ES-I3 (cell line): ENCODE measurements at regions not wholly inside any gene's neighbourhood (a gene's known extent, or its start where the extent isn't known, plus 50 kb on each side); places are given as distances from the start of the nearest gene placed in this dataset.

Source experiments
- H3K36me3 ChIP-seq: 2 replicates; pipeline ENCODE4 v1.6.1; 2013; ENCODE audit warnings: mild to moderate bottlenecking, low read length, control low read depth, moderate library complexity; ENCODE audit not compliant: insufficient read depth
- H3K4me1 ChIP-seq: 2 replicates; pipeline ENCODE4 v1.6.1; 2013; ENCODE audit warnings: mild to moderate bottlenecking, control low read depth, low read length; ENCODE audit not compliant: insufficient read depth
- H3K9ac ChIP-seq: 2 replicates; pipeline ENCODE4 v1.6.1; 2013; ENCODE audit warnings: low read depth, mild to moderate bottlenecking, low read length, moderate library complexity
- H3K9me3 ChIP-seq: 2 replicates; pipeline ENCODE4 v1.6.1; 2013; ENCODE audit warnings: mild to moderate bottlenecking, low read length, moderate library complexity; ENCODE audit not compliant: control insufficient read depth, insufficient read depth

DNA sequence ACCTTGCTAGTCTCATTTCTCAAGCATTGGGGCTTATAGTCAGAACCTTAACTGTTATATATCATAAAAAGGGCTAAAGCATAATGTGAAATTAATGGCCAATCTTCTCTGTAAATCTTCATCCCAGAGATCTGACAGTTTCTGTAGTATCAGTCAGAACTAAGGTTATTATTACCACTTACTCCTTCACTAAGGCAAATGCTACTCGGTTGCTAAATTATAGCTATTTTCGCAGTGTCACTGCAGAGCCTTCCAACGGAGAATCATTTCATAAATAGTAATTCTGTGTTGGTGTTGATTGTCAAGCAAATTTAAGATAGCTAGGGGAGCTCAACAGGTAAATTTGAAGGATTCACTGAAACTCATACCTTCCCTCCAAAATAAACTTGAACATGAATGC is 258.0 kb downstream of the METTL4 start:
- Histone ChIP-seq H3K4me1 (no peaks in the 10 kb centered on the region; the same call in 1 of the 2 replicates), H3K36me3 (no peaks in the 10 kb centered on the region), H3K9ac (no peak overlapping the region), H3K9me3 (no peaks in the 10 kb centered on the region)

DNA sequence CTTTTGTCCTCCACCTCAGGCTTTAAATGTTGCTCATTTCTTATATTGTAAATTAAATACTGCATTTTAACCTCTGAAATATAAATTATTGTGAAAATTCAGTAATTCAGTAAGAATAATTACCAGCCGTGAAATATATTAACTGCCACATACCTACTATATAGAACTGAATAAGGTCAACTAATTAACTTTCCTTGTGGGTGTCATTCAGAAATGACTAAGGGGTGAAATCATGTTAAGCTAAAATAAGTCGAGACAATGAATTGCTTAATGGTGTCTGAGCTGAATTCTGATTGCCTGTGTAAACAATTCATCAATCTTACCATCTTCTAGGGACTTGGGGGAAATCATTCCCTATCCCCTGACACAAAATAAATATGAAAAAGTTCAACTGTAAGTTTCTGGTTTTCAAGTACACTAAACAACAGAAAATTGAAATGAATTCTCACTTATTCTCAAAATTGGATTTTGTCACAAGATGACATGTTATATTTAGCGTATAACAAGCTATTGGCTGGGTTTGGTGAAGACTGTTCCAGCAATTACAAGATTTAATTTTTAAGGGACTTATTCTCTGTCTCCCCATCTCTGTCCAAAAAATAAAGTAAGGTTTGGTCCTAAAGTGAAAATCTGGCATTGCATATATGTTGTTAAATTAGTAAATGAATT is 255.1 kb downstream of the METTL4 start:
- H3K9ac ChIP-seq: no peak overlapping the region
- no peaks in the 10 kb centered on the region for H3K36me3 ChIP-seq
- no peaks in the 10 kb centered on the region for H3K9me3 ChIP-seq
- no peaks in the 10 kb centered on the region for H3K4me1 ChIP-seq

DNA sequence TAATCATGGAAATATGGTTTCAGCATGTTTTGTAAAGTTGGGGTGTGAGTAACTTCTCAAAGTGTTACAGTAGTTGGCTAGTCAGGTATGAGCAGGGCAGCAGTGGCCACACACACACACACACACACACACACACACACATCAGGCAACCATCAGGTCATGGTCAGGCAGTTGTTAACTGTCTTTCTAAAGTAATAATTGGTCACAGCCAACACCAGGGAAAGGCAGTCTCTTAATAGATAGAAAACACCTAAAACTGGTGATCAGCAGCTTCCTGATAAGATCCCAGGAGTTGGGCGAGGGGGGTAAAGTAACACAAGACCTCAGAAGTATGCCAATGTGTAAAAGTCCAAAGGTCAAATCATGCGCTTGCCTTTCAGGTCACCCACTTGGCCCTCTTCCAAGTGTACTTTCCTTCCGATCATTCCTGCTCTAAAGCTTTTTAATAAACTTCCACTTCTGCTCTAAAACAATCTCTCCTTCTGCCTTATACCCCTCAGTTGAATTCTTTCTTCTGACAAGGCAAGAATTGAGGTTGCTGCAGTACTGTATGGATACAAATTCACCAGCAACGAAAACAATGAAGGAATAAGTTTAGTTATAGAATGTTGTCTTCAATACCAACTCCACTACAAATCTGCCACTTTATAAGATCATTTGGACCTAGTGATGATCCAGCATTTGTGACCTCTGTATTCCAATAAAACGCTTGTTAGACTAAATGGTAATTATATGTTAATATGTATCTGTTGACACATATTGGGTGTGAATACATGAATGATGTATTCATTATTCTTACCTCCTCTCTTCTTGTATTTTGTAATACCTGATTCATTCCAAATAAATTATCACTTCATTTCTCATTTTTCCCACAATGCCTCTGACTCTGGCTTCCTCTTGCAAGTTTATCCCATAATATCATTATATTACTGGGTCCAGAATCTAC is 254.3 kb downstream of the METTL4 start:
- no peaks in the 10 kb centered on the region for H3K9me3 ChIP-seq
- H3K36me3 ChIP-seq: no peaks in the 10 kb centered on the region
- H3K9ac ChIP-seq: no peak overlapping the region
- H3K4me1 ChIP-seq: no peaks in the 10 kb centered on the region

DNA sequence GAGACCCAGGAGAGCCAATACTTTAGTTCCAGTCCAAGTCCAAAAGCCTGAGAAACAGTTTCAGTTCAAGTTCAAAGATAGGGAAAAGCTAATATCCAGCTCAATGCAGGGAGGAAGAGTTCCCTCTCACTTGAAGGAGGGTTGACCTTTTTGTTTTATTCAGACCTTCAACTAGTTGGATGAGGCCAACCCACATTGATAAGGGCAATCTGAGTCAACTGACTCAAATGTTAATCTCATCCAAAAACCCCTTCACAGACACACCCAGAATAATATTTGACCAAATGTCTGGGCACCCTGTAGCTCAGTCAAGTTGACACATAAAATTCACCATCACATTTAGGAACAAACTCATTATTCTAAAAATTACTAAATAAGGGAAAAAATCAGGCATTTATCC is 246.8 kb downstream of the METTL4 start:
- Histone ChIP-seq H3K9me3 (peaks cover 3% of the 10 kb centered on the region; the same call in 1 of the 2 replicates), H3K9ac (no peak overlapping the region), H3K36me3 (no peaks in the 10 kb centered on the region), H3K4me1 (peaks cover 6% of the 10 kb centered on the region; the same call in 1 of the 2 replicates)

DNA sequence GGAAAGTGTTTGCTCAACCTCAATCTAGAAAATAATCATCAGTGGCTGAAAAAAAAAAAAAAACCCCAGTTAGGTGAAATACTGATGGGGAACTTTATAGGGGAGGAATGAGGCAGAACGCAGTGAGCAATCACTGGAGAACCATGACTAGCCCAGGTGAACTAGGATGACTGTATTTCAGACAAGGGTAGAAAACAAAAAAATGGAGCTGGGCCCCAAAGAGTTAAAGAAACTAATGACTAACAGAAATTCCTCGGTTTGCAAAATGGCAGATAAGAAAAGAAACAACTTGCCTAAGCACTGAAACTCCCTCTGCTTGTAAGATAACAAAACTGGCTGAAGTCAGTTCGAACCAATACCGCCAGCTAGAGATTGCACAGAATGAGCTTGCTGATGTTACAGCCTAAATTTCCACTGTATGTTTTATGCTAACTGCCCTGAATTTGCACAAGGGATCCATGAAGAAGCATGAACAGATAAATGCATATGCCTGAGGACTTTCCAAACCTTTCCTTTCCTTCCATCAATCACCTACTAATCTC is 245.9 kb downstream of the METTL4 start:
- Histone ChIP-seq H3K36me3 (no peaks in the 10 kb centered on the region), H3K4me1 (peaks cover 6% of the 10 kb centered on the region; the same call in 1 of the 2 replicates), H3K9me3 (peaks cover 3% of the 10 kb centered on the region; the same call in 1 of the 2 replicates), H3K9ac (no peak overlapping the region)

DNA sequence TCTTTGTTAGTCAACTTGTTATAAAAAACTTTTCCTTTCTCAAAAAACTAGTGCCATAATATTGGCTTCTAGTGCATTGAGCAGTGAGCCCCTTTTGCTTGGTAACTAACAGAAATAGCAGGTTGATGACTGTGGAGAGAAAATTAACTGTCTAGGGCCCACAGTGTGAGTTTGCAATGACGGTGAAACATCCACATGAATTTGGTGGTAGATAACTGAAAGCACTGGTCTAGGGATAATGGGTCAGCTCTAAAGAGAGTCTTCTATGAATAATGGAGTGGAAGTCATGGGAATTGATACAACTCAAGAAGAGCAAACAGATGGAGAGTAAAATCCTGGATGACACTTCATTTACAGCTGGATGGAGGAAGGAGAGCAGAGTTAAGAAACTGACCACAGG is 245.4 kb downstream of the METTL4 start:
- Histone ChIP-seq H3K9ac (no peak overlapping the region), H3K9me3 (peaks cover 3% of the 10 kb centered on the region; the same call in 1 of the 2 replicates), H3K36me3 (no peaks in the 10 kb centered on the region), H3K4me1 (peaks cover 6% of the 10 kb centered on the region; the same call in 1 of the 2 replicates)

DNA sequence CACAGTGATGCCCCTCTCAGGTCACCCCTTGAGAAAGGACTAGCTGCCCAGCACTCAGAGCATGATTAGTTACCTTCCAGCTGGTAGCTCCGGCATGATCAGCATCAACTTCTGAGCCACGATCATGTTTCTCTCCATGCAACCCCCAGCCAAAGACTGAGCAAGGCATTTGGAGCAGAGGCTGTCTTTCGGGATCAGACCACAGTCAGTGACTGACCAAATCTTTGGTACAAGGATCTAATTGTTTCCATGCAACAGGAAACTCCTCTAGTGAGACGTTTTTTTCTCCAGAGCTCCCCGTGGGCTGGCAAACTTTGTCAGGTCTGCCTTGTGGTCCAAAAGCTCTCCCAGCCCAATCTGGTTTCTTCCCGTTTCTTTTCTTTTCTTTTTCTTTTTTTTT is 244.3 kb downstream of the METTL4 start:
- no peak overlapping the region for H3K9ac ChIP-seq
- peaks cover 3% of the 10 kb centered on the region; the same call in 1 of the 2 replicates for H3K9me3 ChIP-seq
- peaks cover 6% of the 10 kb centered on the region; the same call in 1 of the 2 replicates for H3K4me1 ChIP-seq
- no peaks in the 10 kb centered on the region for H3K36me3 ChIP-seq

DNA sequence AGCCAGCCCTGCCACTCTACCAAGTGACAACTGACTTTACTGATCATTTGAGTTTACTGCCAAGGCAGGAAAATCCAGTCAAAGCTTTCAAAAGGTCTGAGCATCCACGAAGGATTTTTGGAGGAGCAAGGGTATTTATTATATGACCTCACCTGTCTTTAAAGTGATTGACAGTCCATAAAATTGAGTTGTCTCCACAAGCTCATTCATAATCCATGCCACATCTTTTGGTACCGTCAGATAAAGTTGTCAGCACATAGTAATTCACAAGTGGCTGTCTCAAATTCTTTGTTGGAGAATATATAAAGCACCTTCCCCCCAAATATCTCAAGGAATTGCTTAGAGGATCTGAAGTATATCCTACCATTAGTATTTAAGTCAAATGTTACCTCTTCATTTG is 240.5 kb downstream of the METTL4 start:
- Histone ChIP-seq H3K9me3 (no peaks in the 10 kb centered on the region), H3K9ac (no peak overlapping the region), H3K4me1 (peaks cover 2% of the 10 kb centered on the region; the same call in 1 of the 2 replicates), H3K36me3 (no peaks in the 10 kb centered on the region)

DNA sequence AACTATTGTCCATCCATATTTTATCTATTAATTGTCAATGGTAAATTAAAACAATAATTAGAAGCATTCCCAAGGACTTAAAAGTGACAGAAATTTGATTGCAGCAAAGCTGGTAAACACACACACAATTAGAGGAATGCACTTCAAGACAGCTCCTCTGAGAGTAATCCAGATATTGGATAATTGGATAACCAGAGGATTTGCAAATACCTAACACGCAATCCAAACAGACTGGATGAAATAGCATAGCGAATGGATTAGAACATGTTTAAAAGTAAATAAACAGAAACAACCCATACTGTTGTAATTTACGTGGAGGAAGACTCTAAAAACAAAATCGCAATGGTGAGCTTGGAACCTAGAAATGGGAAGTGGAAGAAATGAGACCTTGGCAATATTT is 239.8 kb downstream of the METTL4 start:
- Histone ChIP-seq H3K9me3 (no peaks in the 10 kb centered on the region), H3K4me1 (no peaks in the 10 kb centered on the region), H3K9ac (no peak overlapping the region), H3K36me3 (no peaks in the 10 kb centered on the region)

DNA sequence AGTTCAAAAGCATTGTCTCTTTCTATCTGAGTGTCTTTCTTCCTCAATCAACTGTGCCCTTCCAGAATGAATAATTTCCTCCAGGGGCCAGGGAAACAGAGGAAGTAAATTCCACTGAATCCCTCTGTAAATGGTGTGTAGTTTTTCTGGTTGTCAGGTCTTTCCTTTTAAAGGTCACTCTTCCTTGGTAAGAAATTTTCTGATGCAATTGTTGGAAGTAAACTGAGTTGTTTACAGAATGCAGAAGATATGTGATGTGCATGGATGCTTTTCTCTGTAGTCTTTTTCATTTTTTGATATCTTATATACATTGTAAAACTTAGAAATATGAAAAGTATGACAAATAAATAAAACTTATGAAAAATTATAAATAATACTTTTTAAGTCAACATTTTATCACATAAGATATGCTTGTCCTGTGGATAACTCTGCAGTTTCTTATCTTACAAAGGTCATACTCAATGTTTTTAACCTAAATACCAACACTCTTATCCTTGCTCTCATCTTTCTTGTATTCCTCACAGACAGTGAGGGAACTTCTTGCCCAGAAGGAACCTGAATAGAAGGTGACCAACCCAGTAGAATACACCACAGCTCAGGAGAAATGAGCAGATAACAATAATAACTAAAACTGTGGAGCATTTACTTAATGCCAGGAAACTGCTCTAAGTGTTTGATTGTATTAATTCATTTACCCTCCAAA is 234.5 kb downstream of the METTL4 start:
- Histone ChIP-seq H3K4me1 (no peaks in the 10 kb centered on the region), H3K36me3 (no peaks in the 10 kb centered on the region), H3K9ac (no peak overlapping the region), H3K9me3 (no peaks in the 10 kb centered on the region)

DNA sequence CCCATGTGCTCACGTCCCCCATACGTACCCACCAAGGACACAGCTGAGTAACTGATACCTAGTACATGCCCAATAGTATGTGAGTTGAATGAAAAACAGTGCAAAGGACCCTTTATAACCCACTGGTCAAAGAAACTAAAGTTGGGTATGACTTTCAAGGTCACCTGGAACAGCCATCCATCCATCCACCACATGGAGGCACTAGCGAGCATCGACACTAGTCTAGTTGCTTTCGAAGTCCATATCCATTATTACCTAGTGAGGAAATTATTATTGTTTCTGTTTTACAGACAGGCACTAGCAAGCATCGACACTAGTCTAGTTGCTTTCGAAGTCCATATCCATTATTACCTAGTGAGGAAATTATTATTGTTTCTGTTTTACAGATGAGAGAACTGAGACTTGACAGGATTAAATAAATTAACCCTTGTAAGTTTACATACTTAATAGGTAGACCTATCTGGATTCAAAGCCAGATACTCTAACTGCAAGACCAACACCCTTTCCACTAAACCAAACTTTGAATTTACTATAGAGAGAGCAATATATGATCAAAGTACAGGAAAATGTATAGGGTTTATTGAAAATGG is 233.7 kb downstream of the METTL4 start:
- H3K4me1 ChIP-seq: no peaks in the 10 kb centered on the region
- no peak overlapping the region for H3K9ac ChIP-seq
- H3K36me3 ChIP-seq: no peaks in the 10 kb centered on the region
- H3K9me3 ChIP-seq: no peaks in the 10 kb centered on the region

DNA sequence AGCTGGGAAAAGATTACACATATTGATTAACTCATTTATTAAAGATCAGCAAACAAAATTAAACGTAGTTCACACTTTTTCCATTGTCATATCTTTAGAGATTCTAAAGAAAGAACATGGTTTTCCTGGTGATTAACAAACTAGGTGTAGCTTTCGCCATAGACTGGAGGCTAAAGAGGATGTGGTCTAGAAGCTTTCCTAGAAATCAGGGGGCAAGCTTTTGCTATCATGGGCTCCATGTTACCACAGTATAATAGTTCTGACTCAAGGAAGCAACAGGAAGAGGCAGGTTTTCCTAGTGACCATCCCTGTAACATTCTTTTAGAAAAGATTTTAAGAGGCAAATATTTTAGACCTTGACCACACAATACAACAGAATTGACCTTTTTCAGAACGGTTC is 232.7 kb downstream of the METTL4 start:
- Histone ChIP-seq H3K9me3 (no peaks in the 10 kb centered on the region), H3K4me1 (no peaks in the 10 kb centered on the region), H3K9ac (no peak overlapping the region), H3K36me3 (no peaks in the 10 kb centered on the region)

DNA sequence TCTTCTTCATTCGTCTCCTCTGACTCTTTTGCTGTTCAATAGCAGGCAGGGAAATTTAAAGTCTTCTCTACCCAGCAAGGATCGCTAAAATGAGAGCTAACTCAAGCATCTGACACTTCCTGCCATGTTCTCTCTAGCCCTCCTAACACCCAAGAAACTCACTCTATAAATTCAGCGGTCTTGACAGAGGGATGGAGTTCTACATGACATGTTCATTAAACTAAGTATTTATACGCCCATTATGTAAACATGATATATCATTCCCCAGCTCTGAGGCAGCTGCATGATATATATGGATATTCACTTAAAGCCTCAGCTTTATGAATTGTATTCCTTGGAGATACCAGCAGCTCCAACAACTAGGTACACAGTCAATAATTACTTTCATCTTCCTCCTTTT is 231.0 kb downstream of the METTL4 start:
- Histone ChIP-seq H3K9me3 (no peaks in the 10 kb centered on the region), H3K36me3 (no peaks in the 10 kb centered on the region), H3K4me1 (no peaks in the 10 kb centered on the region), H3K9ac (no peak overlapping the region)

DNA sequence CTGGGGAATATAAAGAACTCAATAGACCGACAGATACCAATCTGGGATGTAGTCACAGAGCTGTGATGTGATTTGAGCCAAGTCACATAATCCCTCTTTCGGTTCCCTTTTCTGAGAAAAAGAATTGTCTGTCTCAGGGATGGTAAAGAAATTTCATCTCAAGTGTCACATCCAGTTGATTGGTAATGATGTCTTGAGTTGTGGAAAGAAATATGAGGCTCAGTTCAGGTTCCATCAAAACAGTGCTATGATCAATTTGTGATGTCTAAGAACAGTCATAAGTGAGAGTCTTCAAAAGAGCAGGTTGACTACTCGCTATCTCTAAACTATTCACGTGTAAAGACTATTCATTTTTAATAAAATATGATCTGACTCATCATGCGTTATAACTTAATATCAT is 223.3 kb downstream of the METTL4 start:
- Histone ChIP-seq H3K9me3 (no peaks in the 10 kb centered on the region), H3K9ac (no peak overlapping the region), H3K4me1 (no peaks in the 10 kb centered on the region), H3K36me3 (no peaks in the 10 kb centered on the region)
